Adipocyte (in vitro differentiated cells): ENCODE measurements at regions not wholly inside any gene's neighbourhood (a gene's known extent, or its start where the extent isn't known, plus 50 kb on each side); places are given as distances from the start of the nearest gene placed in this dataset.
"Not testable (repeated sequence)": the region's sequence is repeated elsewhere in the genome, so short reads cannot be mapped to it uniquely, and the experiment has no call there.

Source experiments
- DNase-seq: peaks from one replicate; pipeline ENCODE4 v3.0.0-alpha.2; 2015; ENCODE audit warnings: low read depth
- H3K27me3 ChIP-seq: replicated peaks from 2 replicates; pipeline ENCODE4 v1.7.0; 2013; ENCODE audit warnings: mild to moderate bottlenecking, low read length, moderate library complexity; ENCODE audit not compliant: control insufficient read depth, insufficient read depth
- H3K36me3 ChIP-seq: 2 replicates; pipeline ENCODE4 v1.7.0; 2013; ENCODE audit warnings: low read length, mild to moderate bottlenecking, moderate library complexity; ENCODE audit not compliant: control insufficient read depth, insufficient read depth, severe bottlenecking
- H3K4me1 ChIP-seq: 2 replicates; pipeline ENCODE4 v1.7.0; 2013; ENCODE audit warnings: mild to moderate bottlenecking, low read length, moderate library complexity; ENCODE audit not compliant: control insufficient read depth, insufficient read depth
- H3K4me3 ChIP-seq: 2 replicates; pipeline ENCODE4 v1.7.0; 2013; ENCODE audit warnings: mild to moderate bottlenecking, low read length, moderate library complexity
- H3K9ac ChIP-seq: 2 replicates; pipeline ENCODE4 v1.7.0; 2013; ENCODE audit warnings: mild to moderate bottlenecking, low read length, moderate library complexity
- H3K9me3 ChIP-seq: 2 replicates; pipeline ENCODE4 v1.7.0; 2013; ENCODE audit warnings: mild to moderate bottlenecking, low read length, moderate library complexity; ENCODE audit not compliant: control insufficient read depth

DNA sequence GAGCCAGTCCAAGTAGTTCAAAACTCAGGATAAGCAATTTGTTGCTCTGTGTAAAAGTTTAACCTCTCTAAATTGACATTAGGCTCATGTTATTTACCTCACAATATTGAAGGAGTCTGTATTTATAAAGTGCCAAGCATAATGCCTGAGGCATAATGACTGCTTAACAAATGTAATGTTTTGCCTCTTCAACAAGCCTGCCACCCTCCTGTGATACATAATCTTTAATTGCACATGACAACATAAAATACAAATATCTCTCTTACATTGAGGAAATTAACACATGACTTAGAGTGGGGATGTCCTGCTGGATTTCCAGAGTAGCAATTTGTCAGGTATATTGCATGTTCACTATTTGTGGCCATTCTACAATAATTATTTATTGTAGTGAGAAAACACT, 469.2 kb upstream of the ANO5 start:
- H3K27me3 ChIP-seq, result no peaks in the 10 kb centered on the region
- no peak overlapping the region for H3K4me3 ChIP-seq
- no peak overlapping the region for H3K9ac ChIP-seq
- no peaks in the 10 kb centered on the region for H3K4me1 ChIP-seq
- no peak for DNase-seq
- H3K9me3 ChIP-seq, result peaks cover 5% of the 10 kb centered on the region
- no peaks in the 10 kb centered on the region for H3K36me3 ChIP-seq

DNA sequence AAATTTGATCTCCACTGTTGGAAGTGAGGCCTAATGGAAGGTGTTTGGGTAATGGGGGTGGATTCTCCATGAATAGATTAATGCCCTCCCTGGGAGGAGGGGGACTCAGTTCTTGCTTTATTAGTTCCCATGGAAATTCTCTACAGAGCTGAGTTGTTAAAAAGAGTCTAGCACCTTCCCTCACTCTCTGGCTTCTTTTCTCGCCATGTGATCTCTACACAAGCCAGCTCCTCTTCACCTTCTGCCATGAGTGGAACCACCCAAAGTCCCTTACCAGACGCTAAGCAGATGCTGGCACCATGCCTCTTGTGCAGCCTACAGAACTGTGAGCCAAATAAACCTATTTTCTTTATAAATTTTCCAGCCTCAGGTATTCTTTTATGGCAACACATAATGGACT, 465.8 kb upstream of the ANO5 start:
- Histone ChIP-seq H3K9ac (no peak overlapping the region), H3K27me3 (no peaks in the 10 kb centered on the region)
- no peak for DNase-seq

DNA sequence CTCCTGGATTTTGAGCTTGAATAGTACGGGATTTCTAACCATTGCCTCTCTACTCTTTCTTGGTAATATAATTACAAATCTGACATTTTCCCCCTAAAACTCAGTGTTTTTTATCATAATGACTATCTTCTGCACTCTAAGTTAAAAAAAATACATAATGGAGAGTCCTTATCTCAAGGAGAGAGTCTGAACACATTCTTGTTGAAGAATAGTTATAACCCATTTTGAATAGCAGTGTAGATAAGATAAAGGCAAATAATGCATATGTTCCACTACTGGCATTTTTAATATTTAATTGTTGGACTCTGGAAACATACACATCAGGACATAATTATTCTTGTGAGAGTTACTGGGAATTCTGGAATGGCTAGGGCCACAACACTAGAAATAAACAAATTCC, 456.5 kb upstream of the ANO5 start:
- no peaks in the 10 kb centered on the region for H3K9me3 ChIP-seq
- DNase-seq, result no peak
- no peaks in the 10 kb centered on the region for H3K4me1 ChIP-seq
- no peaks in the 10 kb centered on the region for H3K27me3 ChIP-seq
- no peaks in the 10 kb centered on the region for H3K36me3 ChIP-seq
- H3K4me3 ChIP-seq, result no peak overlapping the region
- no peak overlapping the region for H3K9ac ChIP-seq

More for the DNA sequence above, 465.8 kb upstream of the ANO5 start:
- Histone ChIP-seq H3K4me1 (no peaks in the 10 kb centered on the region), H3K4me3 (no peak overlapping the region), H3K9me3 (peaks cover 14% of the 10 kb centered on the region), H3K36me3 (no peaks in the 10 kb centered on the region)

DNA sequence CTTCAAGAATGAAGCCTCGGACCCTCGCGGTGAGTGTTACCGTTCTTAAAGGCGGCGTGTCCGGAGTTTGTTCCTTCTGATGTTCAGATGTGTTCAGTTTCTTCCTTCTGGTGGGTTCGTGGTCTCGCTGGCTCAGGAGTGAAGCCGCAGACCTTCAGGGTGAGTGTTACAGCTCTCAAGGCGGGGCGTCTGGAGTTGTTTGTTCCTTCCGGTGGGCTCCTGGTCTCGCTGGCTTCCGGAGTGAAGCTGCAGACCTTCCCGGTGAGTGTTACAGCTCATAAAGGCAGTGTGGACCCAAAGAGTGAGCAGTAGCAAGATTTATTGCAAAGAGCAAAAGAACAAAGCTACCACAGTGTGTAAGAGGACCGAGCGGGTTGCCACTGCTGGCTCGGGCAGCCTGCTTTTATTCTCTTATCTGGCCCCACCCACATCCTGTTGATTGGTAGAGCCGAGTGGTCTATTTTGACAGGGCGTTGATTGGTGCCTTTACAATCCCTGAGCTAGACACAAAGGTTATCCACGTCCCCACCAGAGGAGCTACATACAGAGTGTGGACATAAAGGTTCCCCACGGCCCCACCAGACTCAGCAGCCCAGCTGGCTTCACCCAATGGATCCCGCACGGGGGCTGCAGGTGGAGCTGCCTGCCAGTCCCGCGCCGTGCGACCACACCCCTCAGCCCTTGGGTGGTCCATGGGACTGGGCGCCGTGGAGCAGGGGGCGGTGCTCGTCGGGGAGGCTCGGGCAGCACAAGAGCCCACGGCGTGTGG, 440.2 kb upstream of the ANO5 start:
- not testable (repeated sequence) for H3K9ac ChIP-seq, H3K36me3 ChIP-seq, H3K4me1 ChIP-seq, DNase-seq, H3K27me3 ChIP-seq, H3K9me3 ChIP-seq, H3K4me3 ChIP-seq

DNA sequence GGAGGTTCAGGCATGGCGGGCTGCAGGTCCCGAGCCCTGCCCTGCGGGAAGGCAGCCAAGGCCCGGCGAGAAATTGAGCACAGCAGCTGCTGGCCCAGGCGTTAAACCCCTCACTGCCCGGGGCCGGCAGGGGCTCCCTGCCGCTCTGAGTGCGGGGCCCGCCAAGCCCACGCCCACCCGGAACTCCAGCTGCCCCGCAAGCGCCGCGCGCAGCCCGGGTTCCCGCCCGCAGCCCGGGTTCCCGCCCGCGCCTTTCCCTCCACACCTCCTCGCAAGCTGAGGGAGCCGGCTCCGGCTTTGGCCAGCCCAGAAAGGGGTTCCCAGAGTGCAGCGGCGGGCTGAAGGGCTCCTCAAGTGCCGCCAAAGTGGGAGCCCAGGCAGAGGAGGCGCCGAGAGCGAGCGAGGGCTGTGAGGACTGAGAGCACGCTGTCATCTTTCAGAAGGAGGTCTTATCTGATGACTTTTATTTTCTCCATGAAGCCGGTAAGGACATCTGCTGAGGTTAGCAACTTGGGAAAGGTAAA, 439.6 kb upstream of the ANO5 start:
- not testable (repeated sequence) for H3K9me3 ChIP-seq, H3K4me3 ChIP-seq, H3K9ac ChIP-seq, H3K27me3 ChIP-seq, H3K4me1 ChIP-seq, H3K36me3 ChIP-seq, DNase-seq

DNA sequence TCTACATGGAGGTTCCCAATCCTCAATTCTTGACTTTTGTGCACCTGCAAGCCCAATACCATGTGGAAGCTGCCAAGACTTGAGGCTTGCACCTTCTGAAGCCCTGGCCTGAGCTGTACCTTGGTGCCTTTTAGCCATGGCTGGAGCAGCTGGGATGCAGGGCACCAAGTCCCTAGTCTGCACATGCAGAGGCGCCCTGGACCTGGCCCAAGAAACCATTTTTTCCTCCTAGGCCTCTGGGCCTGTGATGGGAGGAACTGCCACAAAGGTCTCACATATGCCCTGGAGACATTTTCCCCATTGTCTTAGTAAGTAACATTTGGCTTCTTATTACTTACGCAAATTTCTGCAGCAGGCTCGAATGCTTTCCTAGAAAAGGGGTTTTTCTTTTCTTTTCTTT, 431.9 kb upstream of the ANO5 start:
- Histone ChIP-seq H3K9me3 (peaks cover 20% of the 10 kb centered on the region), H3K36me3 (no peaks in the 10 kb centered on the region), H3K27me3 (no peaks in the 10 kb centered on the region), H3K4me3 (no peak overlapping the region), H3K4me1 (no peaks in the 10 kb centered on the region), H3K9ac (no peak overlapping the region)
- no peak for DNase-seq

DNA sequence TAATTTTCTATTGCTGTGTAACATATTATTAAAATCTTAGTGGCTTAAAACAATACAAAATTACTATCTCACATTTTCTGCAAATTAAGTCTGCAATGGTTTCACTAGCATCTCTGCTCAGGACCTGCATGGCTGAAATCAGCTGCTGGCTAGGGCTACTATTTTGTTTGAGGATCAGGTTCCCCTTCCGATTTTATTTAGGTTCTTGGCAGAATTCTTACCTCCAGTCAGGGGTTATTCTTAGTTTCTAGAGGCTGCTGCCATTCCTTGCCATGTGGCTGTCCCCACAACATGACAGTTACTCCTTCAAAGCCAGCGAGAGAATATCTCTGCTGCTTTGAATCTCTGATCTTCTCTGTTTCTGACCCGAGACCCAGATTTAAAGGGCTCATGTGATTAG, 424.5 kb upstream of the ANO5 start:
- H3K4me3 ChIP-seq, result no peak overlapping the region

DNA sequence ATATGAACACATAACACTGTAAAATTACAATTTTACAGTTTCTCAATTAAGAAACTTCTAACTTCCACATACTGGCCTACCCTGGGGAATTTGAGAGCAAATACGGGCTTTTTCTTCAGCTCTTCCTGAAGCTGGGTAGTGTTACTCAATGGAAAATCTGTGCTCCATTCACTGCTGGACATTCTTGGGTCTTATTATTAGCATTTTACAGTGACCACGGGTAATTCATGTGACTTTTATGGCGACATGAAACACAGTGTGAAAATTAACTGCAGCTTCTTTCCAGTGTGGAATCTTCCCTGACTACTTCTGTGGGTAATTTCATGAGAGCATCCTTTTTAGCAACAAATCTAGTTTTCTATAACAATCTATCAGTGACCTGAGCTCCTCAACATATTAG, 423.7 kb upstream of the ANO5 start:
- no peak for DNase-seq
- no peak overlapping the region for H3K9ac ChIP-seq
- H3K4me1 ChIP-seq, result no peaks in the 10 kb centered on the region
- no peaks in the 10 kb centered on the region for H3K27me3 ChIP-seq
- peaks cover 6% of the 10 kb centered on the region for H3K9me3 ChIP-seq
- H3K36me3 ChIP-seq, result no peaks in the 10 kb centered on the region
- H3K4me3 ChIP-seq, result no peak overlapping the region

More for the DNA sequence above, 424.5 kb upstream of the ANO5 start:
- no peaks in the 10 kb centered on the region for H3K4me1 ChIP-seq
- H3K27me3 ChIP-seq, result no peaks in the 10 kb centered on the region
- peaks cover 3% of the 10 kb centered on the region for H3K9me3 ChIP-seq
- no peaks in the 10 kb centered on the region for H3K36me3 ChIP-seq
- no peak for DNase-seq
- no peak overlapping the region for H3K9ac ChIP-seq

DNA sequence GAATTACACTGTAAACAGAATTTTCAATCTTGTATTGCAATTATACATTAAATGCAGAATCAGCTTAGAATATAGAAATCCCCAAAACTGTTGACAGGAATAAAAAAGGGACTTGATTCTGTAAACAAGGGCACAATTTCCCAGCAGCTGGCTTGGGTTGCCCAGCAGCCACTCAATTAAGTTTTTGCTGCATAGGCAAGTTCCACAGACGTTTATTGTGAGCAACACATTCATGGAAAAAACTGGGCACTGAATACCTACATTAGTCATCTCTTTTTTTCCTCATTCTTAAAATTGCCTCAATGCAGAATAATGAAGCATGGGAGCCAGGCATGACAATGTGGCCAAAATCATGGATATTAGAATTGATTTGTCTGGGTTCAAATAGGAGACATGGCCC, 421.8 kb upstream of the ANO5 start:
- Histone ChIP-seq H3K36me3 (no peaks in the 10 kb centered on the region), H3K4me3 (no peak overlapping the region)

DNA sequence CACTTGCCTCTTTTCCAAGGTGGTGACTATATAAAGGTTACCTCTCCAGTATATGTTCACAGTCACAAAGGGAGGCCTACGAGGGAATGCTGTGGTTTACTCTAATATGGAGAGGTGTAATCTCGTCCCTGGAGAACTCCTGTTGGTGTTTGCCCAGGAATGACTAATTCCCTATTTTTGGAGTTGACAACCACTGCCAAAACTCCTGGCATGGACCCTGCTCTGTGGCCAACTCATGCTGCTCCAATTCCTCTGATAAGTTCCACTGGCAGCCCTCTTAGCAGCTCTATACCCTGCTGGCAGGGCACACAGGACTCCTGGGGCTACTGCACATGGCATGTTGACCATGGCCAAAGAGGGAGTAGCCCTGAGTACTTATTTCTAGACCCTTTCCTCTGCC, 418.7 kb upstream of the ANO5 start:
- DNase-seq, result no peak
- Histone ChIP-seq H3K36me3 (no peaks in the 10 kb centered on the region), H3K4me1 (no peaks in the 10 kb centered on the region), H3K9ac (no peak overlapping the region), H3K4me3 (no peak overlapping the region), H3K27me3 (no peaks in the 10 kb centered on the region), H3K9me3 (peaks cover 6% of the 10 kb centered on the region)

More for the DNA sequence above, 421.8 kb upstream of the ANO5 start:
- Histone ChIP-seq H3K4me1 (no peaks in the 10 kb centered on the region), H3K9ac (no peak overlapping the region), H3K27me3 (no peaks in the 10 kb centered on the region), H3K9me3 (peaks cover 6% of the 10 kb centered on the region)
- no peak for DNase-seq

DNA sequence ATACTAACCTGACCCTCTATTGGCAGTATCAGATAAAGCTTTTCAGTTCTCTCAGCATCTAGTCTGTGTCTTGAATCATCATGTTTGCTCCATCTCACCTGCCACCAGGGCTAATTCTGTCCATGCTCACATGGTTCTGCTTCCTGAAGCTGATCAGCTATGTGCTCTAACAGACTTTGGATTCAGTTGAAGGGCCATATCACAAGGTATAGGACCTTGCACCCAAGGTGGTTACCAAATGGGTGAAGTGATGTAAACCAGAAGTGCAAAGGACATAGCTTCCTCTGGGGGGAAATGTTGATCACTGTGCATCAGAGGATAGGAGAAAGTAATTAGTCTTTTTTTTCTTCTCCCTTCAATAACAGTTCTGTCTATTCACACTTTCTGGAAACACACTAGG, 417.0 kb upstream of the ANO5 start:
- Histone ChIP-seq H3K4me1 (no peaks in the 10 kb centered on the region), H3K36me3 (no peaks in the 10 kb centered on the region), H3K9me3 (peaks cover 6% of the 10 kb centered on the region), H3K27me3 (no peaks in the 10 kb centered on the region), H3K4me3 (no peak overlapping the region), H3K9ac (no peak overlapping the region)
- DNase-seq, result no peak

DNA sequence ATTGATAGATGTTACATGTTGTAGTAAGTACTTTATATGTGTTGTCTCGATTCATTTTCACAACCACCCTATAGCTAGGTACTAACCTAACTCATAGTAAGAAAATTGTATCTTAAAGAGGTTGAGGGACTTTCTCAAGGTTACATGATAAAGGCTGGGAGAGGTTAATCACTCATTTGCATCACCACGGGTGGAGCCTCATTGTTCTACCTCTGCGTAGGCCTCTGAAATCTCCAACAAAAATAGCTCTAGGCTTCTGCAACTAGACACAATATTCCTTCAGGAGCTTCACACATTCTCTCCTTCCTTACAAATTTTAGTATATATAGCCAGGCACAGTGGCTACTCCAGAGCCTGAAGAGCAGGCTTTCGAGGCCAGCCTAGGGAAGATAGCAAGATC, 408.9 kb upstream of the ANO5 start:
- Histone ChIP-seq H3K4me3 (no peak overlapping the region), H3K36me3 (no peaks in the 10 kb centered on the region), H3K27me3 (no peaks in the 10 kb centered on the region), H3K9ac (no peak overlapping the region), H3K9me3 (peaks cover 2% of the 10 kb centered on the region), H3K4me1 (no peaks in the 10 kb centered on the region)
- DNase-seq, result no peak
